ENCODE measurements at regions not wholly inside any gene's neighbourhood (a gene's known extent, or its start where the extent isn't known, plus 50 kb on each side); places are given as distances from the start of the nearest gene placed in this dataset.

GRCh38 chr11:134857035-134857434 lies 445.0 kb upstream of the B3GAT1 start:
- TF ChIP-seq, protein P1, sequence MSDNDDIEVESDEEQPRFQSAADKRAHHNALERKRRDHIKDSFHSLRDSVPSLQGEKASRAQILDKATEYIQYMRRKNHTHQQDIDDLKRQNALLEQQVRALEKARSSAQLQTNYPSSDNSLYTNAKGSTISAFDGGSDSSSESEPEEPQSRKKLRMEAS (IDR thresholded peaks at IDR 0.05) = no peak
- TF ChIP-seq, protein P2, sequence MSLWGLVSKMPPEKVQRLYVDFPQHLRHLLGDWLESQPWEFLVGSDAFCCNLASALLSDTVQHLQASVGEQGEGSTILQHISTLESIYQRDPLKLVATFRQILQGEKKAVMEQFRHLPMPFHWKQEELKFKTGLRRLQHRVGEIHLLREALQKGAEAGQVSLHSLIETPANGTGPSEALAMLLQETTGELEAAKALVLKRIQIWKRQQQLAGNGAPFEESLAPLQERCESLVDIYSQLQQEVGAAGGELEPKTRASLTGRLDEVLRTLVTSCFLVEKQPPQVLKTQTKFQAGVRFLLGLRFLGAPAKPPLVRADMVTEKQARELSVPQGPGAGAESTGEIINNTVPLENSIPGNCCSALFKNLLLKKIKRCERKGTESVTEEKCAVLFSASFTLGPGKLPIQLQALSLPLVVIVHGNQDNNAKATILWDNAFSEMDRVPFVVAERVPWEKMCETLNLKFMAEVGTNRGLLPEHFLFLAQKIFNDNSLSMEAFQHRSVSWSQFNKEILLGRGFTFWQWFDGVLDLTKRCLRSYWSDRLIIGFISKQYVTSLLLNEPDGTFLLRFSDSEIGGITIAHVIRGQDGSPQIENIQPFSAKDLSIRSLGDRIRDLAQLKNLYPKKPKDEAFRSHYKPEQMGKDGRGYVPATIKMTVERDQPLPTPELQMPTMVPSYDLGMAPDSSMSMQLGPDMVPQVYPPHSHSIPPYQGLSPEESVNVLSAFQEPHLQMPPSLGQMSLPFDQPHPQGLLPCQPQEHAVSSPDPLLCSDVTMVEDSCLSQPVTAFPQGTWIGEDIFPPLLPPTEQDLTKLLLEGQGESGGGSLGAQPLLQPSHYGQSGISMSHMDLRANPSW (CRISPR knock-in tag; IDR thresholded peaks at IDR 0.05; ENCODE audit: borderline replicate concordance) = no peak
- TF ChIP-seq ETV6 (CRISPR knock-in tag; conservative IDR thresholded peaks at IDR 0.05) (no peak), HMGA1 (CRISPR knock-in tag; conservative IDR thresholded peaks at IDR 0.05) (no peak)
